ENCODE measurements at regions not wholly inside any gene's neighbourhood (a gene's known extent, or its start where the extent isn't known, plus 50 kb on each side); places are given as distances from the start of the nearest gene placed in this dataset.
"Not testable (repeated sequence)": the region's sequence is repeated elsewhere in the genome, so short reads cannot be mapped to it uniquely, and the experiment has no call there.

DNA sequence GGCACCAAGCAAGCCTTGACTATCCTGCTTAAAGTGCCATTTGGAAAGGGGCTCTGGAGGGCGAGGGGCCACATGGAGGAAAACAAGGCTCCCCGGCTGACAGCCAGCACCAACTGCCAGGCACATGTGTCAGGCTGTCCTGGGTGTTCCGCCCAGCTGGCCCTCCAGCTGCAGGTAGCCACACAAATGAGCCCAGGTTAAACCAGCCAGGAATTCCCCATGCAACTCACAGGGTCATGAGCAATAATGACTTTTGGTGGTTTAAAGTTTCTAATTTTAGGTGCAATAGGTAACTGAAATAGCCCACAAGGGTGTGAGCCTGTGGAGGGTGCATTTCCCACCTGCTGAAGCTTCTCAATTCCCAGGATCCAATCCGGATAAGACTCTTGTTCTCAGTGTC, 58.9 kb upstream of the EEF2KMT start:
- not testable (repeated sequence) for DNase-seq (ENCODE audit: low read depth)

DNA sequence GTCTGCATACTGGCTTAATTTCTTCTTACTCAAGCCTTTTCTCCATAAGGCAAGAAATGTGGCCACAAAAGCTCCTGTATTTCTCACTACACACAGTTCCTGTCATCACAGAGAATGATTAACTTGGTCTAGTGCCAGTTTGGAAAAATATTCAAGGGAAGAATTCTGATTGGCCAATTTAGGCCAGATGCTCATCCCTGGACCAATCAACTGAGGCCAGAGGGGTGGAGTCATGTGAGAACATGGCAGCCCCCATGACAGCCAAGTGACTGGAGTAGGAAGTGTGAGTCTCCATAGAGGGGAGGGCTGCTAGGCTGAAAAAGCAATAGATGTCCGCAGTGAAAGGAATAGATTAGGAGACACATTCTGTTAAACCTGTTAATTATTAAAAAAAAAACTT, 56.4 kb upstream of the EEF2KMT start:
- DNase-seq (ENCODE audit: low read depth) = not testable (repeated sequence)

DNA sequence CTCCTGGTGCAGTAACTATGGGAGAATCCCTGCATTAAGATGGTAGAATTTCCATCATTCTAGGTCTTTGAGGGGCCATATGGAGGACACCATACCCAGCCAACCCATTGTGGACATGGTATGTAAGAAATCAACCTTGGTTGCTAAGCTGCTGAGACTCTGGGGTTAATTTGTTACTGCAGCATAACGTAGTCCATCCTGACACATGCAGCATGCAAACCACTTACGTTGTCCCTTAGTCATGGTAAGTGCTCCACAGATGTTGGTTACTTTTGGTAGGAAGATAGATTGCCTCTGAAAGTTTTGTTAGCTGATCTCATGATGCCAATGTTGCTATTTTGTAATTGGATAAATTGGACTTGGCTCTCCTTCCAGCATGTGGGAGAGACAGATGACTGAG, 53.8 kb upstream of the EEF2KMT start:
- not testable (repeated sequence) for DNase-seq (ENCODE audit: low read depth)
